Aorta (tissue), 5 donors: ENCODE measurements at regions not wholly inside any gene's neighbourhood (a gene's known extent, or its start where the extent isn't known, plus 50 kb on each side); places are given as distances from the start of the nearest gene placed in this dataset.

ENCODE experiments used
- ATAC-seq: fragments of 200-7000 bp; cut with Tn5 transposase; one replicate; pipeline ENCODE4 v1.9.1; 2022; ENCODE audit warnings: moderate library complexity; ENCODE audit not compliant: low FRiP score
- DNase-seq, 2 donors: peaks; one replicate each; pipeline ENCODE4 v3.0.0-alpha.2; 2020
- H3K27ac ChIP-seq, 2 donors: one replicate each; pipeline ENCODE4 v1.5.1; 2013; ENCODE audit warnings: low read length in 2 of 2, mild to moderate bottlenecking in 2 of 2, moderate library complexity in 2 of 2, control low read depth in 1 of 2, inconsistent platforms in 1 of 2, low read depth in 1 of 2
- H3K27me3 ChIP-seq, 2 donors: one replicate each; pipeline ENCODE4 v1.6.1; 2013; ENCODE audit warnings: control low read depth in 1 of 2, low read length in 1 of 2, mild to moderate bottlenecking in 1 of 2, moderate library complexity in 1 of 2; ENCODE audit not compliant: insufficient read depth in 2 of 2, control insufficient read depth in 1 of 2
- H3K36me3 ChIP-seq, 2 donors: one replicate each; pipeline ENCODE4 v1.6.1; 2013; ENCODE audit warnings: control low read depth in 1 of 2, low read length in 1 of 2, mild to moderate bottlenecking in 1 of 2; ENCODE audit not compliant: insufficient read depth in 2 of 2, control insufficient read depth in 1 of 2
- H3K4me1 ChIP-seq, 2 donors: one replicate each; pipeline ENCODE4 v1.6.1; 2013; ENCODE audit warnings: low read length in 2 of 2, control low read depth in 1 of 2, mild to moderate bottlenecking in 1 of 2, moderate library complexity in 1 of 2; ENCODE audit not compliant: insufficient read depth in 2 of 2, control insufficient read depth in 1 of 2
- H3K4me3 ChIP-seq, 2 donors: one replicate each; pipeline ENCODE4 v1.5.1; 2013; ENCODE audit warnings: low read length in 2 of 2, control low read depth in 1 of 2, mild to moderate bottlenecking in 1 of 2
- H3K9me3 ChIP-seq: one replicate; pipeline ENCODE4 v1.6.1; 2013; ENCODE audit warnings: mild to moderate bottlenecking, low read length; ENCODE audit not compliant: control insufficient read depth
- WGBS, 2 donors: extraction: QIAGEN DNeasy Blood & Tissue Kit; methylation state at CpG; one replicate each; pipeline ENCODE4 v1.1.7; 2013; 5-methylcytosine and 5-hydroxymethylcytosine counted together
- intact Hi-C, 2 donors: fragments of 100-400 bp; cut with DNase I; formaldehyde crosslinking; loops; one replicate each; pipeline versions ENCODE4 v1.14.2 to v1.15.0; 2022
- donor health status: healthy with polysubstance abuse.
- donor health status: Bipolar disorder and iron deficiency.
- donor health status: DM: no; HTN: no; CAD: no.
- donor health status: DM: no; HTN: no; CAD: no.
- donor health status: DM: yes; HTN: yes; CAD: no.

- 48 to 63% methylated on average over 1 of the region's 1 CpG for WGBS, 2 donors
- Histone ChIP-seq H3K27ac (no peak overlapping the region), H3K36me3 (no peaks in the 10 kb centered on the region), H3K4me1 (no peaks in the 10 kb centered on the region), H3K9me3 (peaks cover 1% of the 10 kb centered on the region), H3K27me3 (no peaks in the 10 kb centered on the region), H3K4me3 (no peak overlapping the region)
- intact Hi-C loops, result no loop called here
- ATAC-seq (no peak), DNase-seq (no peak)
These were observed 160.6 kb downstream of the CYLD start for GRCh38 chr16:50902457-50902856.

- ATAC-seq, result no peak
- no peak overlapping the region for H3K27ac ChIP-seq
- H3K27me3 ChIP-seq, result no peaks in the 10 kb centered on the region
- peaks cover 1% of the 10 kb centered on the region for H3K9me3 ChIP-seq
- no peaks in the 10 kb centered on the region for H3K36me3 ChIP-seq
- no peaks in the 10 kb centered on the region for H3K4me1 ChIP-seq
- no peak for DNase-seq
- 69 to 70% methylated on average over 2 of the region's 2 CpGs for WGBS, 2 donors
- no peak overlapping the region for H3K4me3 ChIP-seq
- intact Hi-C loops, result no loop called here
These were observed 159.2 kb downstream of the CYLD start for GRCh38 chr16:50901062-50901461.

GRCh38 chr16:50900391-50900942 lies 158.6 kb downstream of the CYLD start:
- intact Hi-C loops, result no loop called here
- no peak overlapping the region for H3K4me3 ChIP-seq
- H3K9me3 ChIP-seq, result peaks cover 1% of the 10 kb centered on the region
- no peak for DNase-seq
- no peaks in the 10 kb centered on the region for H3K36me3 ChIP-seq
- WGBS, 2 donors, result 43 to 58% methylated on average over 5 of the region's 5 CpGs
- no peaks in the 10 kb centered on the region for H3K27me3 ChIP-seq
- no peak for ATAC-seq
- no peak overlapping the region for H3K27ac ChIP-seq
- no peaks in the 10 kb centered on the region for H3K4me1 ChIP-seq

GRCh38 chr16:50899951-50900350 lies 158.1 kb downstream of the CYLD start:
- H3K9me3 ChIP-seq, result peaks cover 1% of the 10 kb centered on the region
- no peaks in the 10 kb centered on the region for H3K36me3 ChIP-seq
- no peak overlapping the region for H3K4me3 ChIP-seq
- ATAC-seq (no peak), DNase-seq (no peak)
- no peaks in the 10 kb centered on the region for H3K4me1 ChIP-seq
- no peaks in the 10 kb centered on the region for H3K27me3 ChIP-seq
- H3K27ac ChIP-seq, result no peak overlapping the region
- WGBS, 2 donors, result 84 to 85% methylated on average over 2 of the region's 2 CpGs
- intact Hi-C loops, result no loop called here

- intact Hi-C loops, result no loop called here
- H3K4me3 ChIP-seq, result no peak overlapping the region
- no peak overlapping the region for H3K27ac ChIP-seq
- no peaks in the 10 kb centered on the region for H3K36me3 ChIP-seq
- no peaks in the 10 kb centered on the region for H3K9me3 ChIP-seq
- no peaks in the 10 kb centered on the region for H3K4me1 ChIP-seq
- 77 to 82% methylated on average over 7 of the region's 7 CpGs for WGBS, 2 donors
- ATAC-seq (no peak), DNase-seq (no peak)
- H3K27me3 ChIP-seq, result no peaks in the 10 kb centered on the region
These were observed 147.9 kb downstream of the CYLD start for GRCh38 chr16:50889746-50890145.

- H3K9me3 ChIP-seq, result peaks cover 1% of the 10 kb centered on the region
- ATAC-seq (no peak), DNase-seq (no peak)
- no peaks in the 10 kb centered on the region for H3K27me3 ChIP-seq
- no peak overlapping the region for H3K27ac ChIP-seq
- no peaks in the 10 kb centered on the region for H3K36me3 ChIP-seq
- intact Hi-C loops, result no loop called here
- H3K4me1 ChIP-seq, result no peaks in the 10 kb centered on the region
- WGBS, 2 donors, result 84 to 90% methylated on average over 6 of the region's 6 CpGs
- H3K4me3 ChIP-seq, result no peak overlapping the region
These were observed 147.4 kb downstream of the CYLD start for GRCh38 chr16:50889276-50889675.

GRCh38 chr16:50888486-50889261 lies 146.8 kb downstream of the CYLD start:
- Histone ChIP-seq H3K27me3 (no peaks in the 10 kb centered on the region), H3K27ac (no peak overlapping the region), H3K4me1 (no peaks in the 10 kb centered on the region), H3K4me3 (no peak overlapping the region), H3K9me3 (peaks cover 1% of the 10 kb centered on the region), H3K36me3 (no peaks in the 10 kb centered on the region)
- 77 to 88% methylated on average over 9 of the region's 9 CpGs for WGBS, 2 donors
- DNase-seq (no peak), ATAC-seq (no peak)
- intact Hi-C loops, result no loop called here

- H3K27me3 ChIP-seq, result no peaks in the 10 kb centered on the region
- DNase-seq (no peak), ATAC-seq (no peak)
- WGBS, 2 donors, result 66 to 77% methylated on average over 11 of the region's 11 CpGs
- H3K4me1 ChIP-seq, result no peaks in the 10 kb centered on the region
- H3K9me3 ChIP-seq, result peaks cover 5% of the 10 kb centered on the region
- H3K27ac ChIP-seq, result no peak overlapping the region
- intact Hi-C loops, result no loop called here
- no peaks in the 10 kb centered on the region for H3K36me3 ChIP-seq
- H3K4me3 ChIP-seq, result no peak overlapping the region
These were observed 145.8 kb downstream of the CYLD start for GRCh38 chr16:50887500-50888298.
